ENCODE measurements at regions not wholly inside any gene's neighbourhood (a gene's known extent, or its start where the extent isn't known, plus 50 kb on each side); places are given as distances from the start of the nearest gene placed in this dataset.

DNA sequence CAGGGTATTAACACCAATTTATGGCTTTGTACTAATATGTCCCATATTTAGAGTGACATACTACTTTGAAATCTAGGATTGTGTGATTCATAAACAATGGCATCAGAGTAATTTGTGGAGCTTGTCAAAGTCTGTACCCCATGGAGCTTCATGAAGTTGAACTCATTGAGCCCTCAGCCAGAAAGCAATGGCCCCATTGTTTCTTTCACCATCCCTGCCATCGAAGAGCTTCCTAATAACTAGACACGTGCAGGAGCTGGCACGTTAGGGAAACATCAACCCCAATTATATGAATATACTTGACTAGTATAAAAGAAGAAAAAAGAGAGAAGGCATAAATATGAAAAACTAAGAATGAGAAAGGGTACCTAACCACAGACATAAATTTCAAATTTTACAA, 206.6 kb downstream of the CXCL12 start:
- CTCF ChIA-PET, result no interaction called here
- no peak for TF ChIP-seq CTCF (IDR thresholded peaks at IDR 0.05; ENCODE audit: unreplicated experiment)
- DNase-seq, result no peak
- peaks cover 5% of the 10 kb centered on the region for H3K9me3 Mint-ChIP-seq (ENCODE audit: low read depth, unreplicated experiment)
- H3K4me1 Mint-ChIP-seq (ENCODE audit: low read depth, unreplicated experiment), result no peaks in the 10 kb centered on the region
- H3K36me3 Mint-ChIP-seq (ENCODE audit: insufficient read depth, unreplicated experiment), result no peaks in the 10 kb centered on the region
- no peaks in the 10 kb centered on the region for H3K27me3 Mint-ChIP-seq (ENCODE audit: unreplicated experiment)
- H3K4me3 Mint-ChIP-seq (ENCODE audit: low read depth, unreplicated experiment), result no peak overlapping the region
- intact Hi-C loops (cut with micrococcal nuclease; ENCODE audit: unreplicated experiment), result no loop called here
- no TSS peak for BruUV-seq (replicated peaks)
- no peak overlapping the region for H3K27ac Mint-ChIP-seq (ENCODE audit: unreplicated experiment)

DNA sequence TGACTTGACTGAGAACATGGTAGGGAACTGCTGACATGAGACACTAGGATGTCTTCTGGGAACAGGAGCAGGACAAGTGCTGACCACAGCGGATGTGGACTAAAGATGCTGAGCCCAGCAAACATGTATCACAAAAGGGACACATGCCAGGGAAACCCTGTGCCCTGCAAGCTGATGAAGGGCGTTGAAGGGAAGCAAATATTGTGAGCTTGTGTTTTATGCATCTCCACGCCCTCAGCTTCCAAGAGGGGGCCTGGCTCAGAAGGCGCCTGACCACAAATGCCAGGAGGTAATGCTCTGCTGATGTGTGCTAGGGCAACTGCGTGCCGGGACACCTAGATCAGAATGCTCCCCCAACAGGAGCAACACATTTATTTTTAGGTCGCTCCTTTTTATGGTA, 207.3 kb downstream of the CXCL12 start:
- H3K9me3 Mint-ChIP-seq (ENCODE audit: low read depth, unreplicated experiment), result peaks cover 5% of the 10 kb centered on the region

GRCh38 chr10:44176311-44176710, 208.6 kb downstream of the CXCL12 start:
- no peaks in the 10 kb centered on the region for H3K36me3 Mint-ChIP-seq (ENCODE audit: insufficient read depth, unreplicated experiment)
- H3K4me1 Mint-ChIP-seq (ENCODE audit: low read depth, unreplicated experiment), result no peaks in the 10 kb centered on the region
- CTCF ChIA-PET, result no interaction called here
- intact Hi-C loops (cut with micrococcal nuclease; ENCODE audit: unreplicated experiment), result no loop called here
- TF ChIP-seq CTCF (IDR thresholded peaks at IDR 0.05; ENCODE audit: unreplicated experiment), result no peak
- no peak for DNase-seq
- peaks cover 10% of the 10 kb centered on the region for H3K9me3 Mint-ChIP-seq (ENCODE audit: low read depth, unreplicated experiment)
- no peak overlapping the region for H3K27ac Mint-ChIP-seq (ENCODE audit: unreplicated experiment)
- no peak overlapping the region for H3K4me3 Mint-ChIP-seq (ENCODE audit: low read depth, unreplicated experiment)
- BruUV-seq (replicated peaks), result no TSS peak
- H3K27me3 Mint-ChIP-seq (ENCODE audit: unreplicated experiment), result peaks cover 7% of the 10 kb centered on the region

More for the DNA sequence above, 207.3 kb downstream of the CXCL12 start:
- DNase-seq, result no peak
- CTCF ChIA-PET, result no interaction called here
- no peak for TF ChIP-seq CTCF (IDR thresholded peaks at IDR 0.05; ENCODE audit: unreplicated experiment)
- Mint-ChIP-seq H3K27me3 (ENCODE audit: unreplicated experiment) (no peaks in the 10 kb centered on the region), H3K27ac (ENCODE audit: unreplicated experiment) (no peak overlapping the region), H3K36me3 (ENCODE audit: insufficient read depth, unreplicated experiment) (no peaks in the 10 kb centered on the region), H3K4me1 (ENCODE audit: low read depth, unreplicated experiment) (no peaks in the 10 kb centered on the region), H3K4me3 (ENCODE audit: low read depth, unreplicated experiment) (no peak overlapping the region)
- no TSS peak for BruUV-seq (replicated peaks)
- intact Hi-C loops (cut with micrococcal nuclease; ENCODE audit: unreplicated experiment), result no loop called here

- TF ChIP-seq CTCF (IDR thresholded peaks at IDR 0.05; ENCODE audit: unreplicated experiment), result no peak
- peaks cover 15% of the 10 kb centered on the region for H3K9me3 Mint-ChIP-seq (ENCODE audit: low read depth, unreplicated experiment)
- no TSS peak for BruUV-seq (replicated peaks)
- DNase-seq, result no peak
- H3K27ac Mint-ChIP-seq (ENCODE audit: unreplicated experiment), result no peak overlapping the region
- CTCF ChIA-PET, result no interaction called here
- peaks cover 9% of the 10 kb centered on the region for H3K27me3 Mint-ChIP-seq (ENCODE audit: unreplicated experiment)
- no peaks in the 10 kb centered on the region for H3K4me1 Mint-ChIP-seq (ENCODE audit: low read depth, unreplicated experiment)
- intact Hi-C loops (cut with micrococcal nuclease; ENCODE audit: unreplicated experiment), result no loop called here
- no peaks in the 10 kb centered on the region for H3K36me3 Mint-ChIP-seq (ENCODE audit: insufficient read depth, unreplicated experiment)
- H3K4me3 Mint-ChIP-seq (ENCODE audit: low read depth, unreplicated experiment), result no peak overlapping the region
These were observed 211.3 kb downstream of the CXCL12 start for GRCh38 chr10:44173608-44173894.

Data from Calu3 (cell line).